ENCODE measurements at regions not wholly inside any gene's neighbourhood (a gene's known extent, or its start where the extent isn't known, plus 50 kb on each side); places are given as distances from the start of the nearest gene placed in this dataset.

DNA sequence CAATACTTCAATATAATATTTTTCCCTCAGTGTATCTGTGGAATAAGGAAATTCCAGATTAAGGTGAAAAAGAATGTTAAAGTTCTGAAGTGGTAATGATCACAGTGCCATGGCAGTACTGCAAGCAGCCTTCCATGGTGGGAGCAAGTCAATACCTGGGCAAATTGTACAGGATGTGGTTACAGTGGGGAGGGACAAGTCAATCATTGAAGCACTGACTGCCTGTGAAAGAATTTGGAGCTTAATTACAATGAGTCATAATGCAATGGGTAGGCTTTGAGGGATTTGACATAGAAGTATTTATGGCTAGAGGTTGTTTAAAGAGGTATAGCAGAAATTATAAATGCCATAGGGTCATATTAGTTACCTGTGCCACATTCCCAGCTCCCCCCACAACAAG, 786.5 kb upstream of the ACO1 start:
- H3K4me1 Mint-ChIP-seq = no peaks in the 10 kb centered on the region
- DNase-seq = peak in 1 of 2 donors; percentile 33
- H3K4me3 Mint-ChIP-seq = no peak overlapping the region
- Histone ChIP-seq H3K9me3 (ENCODE audit: control insufficient read depth, insufficient read depth, low read length) (no peaks in the 10 kb centered on the region), H3K4me1 (ENCODE audit: control insufficient read depth, insufficient read depth, low read length) (no peaks in the 10 kb centered on the region), H3K27me3 (ENCODE audit: control insufficient read depth, insufficient read depth, low read length) (no peaks in the 10 kb centered on the region), H3K27ac (ENCODE audit: low read length) (no peak overlapping the region), H3K4me3 (ENCODE audit: low read length) (no peak overlapping the region), H3K36me3 (ENCODE audit: control insufficient read depth, insufficient read depth, low read length) (no peaks in the 10 kb centered on the region)
- intact Hi-C loops (cut with micrococcal nuclease) = no loop called here
- TF ChIP-seq, protein P1, sequence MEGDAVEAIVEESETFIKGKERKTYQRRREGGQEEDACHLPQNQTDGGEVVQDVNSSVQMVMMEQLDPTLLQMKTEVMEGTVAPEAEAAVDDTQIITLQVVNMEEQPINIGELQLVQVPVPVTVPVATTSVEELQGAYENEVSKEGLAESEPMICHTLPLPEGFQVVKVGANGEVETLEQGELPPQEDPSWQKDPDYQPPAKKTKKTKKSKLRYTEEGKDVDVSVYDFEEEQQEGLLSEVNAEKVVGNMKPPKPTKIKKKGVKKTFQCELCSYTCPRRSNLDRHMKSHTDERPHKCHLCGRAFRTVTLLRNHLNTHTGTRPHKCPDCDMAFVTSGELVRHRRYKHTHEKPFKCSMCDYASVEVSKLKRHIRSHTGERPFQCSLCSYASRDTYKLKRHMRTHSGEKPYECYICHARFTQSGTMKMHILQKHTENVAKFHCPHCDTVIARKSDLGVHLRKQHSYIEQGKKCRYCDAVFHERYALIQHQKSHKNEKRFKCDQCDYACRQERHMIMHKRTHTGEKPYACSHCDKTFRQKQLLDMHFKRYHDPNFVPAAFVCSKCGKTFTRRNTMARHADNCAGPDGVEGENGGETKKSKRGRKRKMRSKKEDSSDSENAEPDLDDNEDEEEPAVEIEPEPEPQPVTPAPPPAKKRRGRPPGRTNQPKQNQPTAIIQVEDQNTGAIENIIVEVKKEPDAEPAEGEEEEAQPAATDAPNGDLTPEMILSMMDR (IDR thresholded peaks at IDR 0.05) = no peak
- no peak overlapping the region for H3K27ac Mint-ChIP-seq
- H3K36me3 Mint-ChIP-seq = no peaks in the 10 kb centered on the region
- no peaks in the 10 kb centered on the region for H3K27me3 Mint-ChIP-seq (ENCODE audit: low read depth in 2 of 2)
- no peak for ATAC-seq
- H3K9me3 Mint-ChIP-seq = peaks cover 0 to 5% of the 10 kb centered on the region in 2 donors

DNA sequence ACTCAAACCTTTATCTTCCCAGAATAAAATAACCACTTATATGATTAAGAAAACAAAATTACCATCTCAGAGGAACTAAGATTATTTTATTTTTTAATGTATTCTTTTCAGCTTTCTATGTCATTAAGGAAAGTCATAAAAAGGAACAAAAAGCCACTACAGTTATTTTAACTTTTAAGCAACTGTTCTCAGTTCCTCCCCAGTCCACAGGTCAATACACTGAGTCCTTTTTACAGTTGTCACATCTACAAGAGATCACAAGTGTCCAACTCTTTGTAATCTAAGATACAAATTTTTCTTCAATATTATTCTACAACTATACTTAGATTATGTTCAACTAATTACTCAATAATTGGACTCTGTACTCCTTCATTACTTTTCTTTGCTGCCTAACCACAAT, 782.8 kb upstream of the ACO1 start:
- H3K27me3 Mint-ChIP-seq (ENCODE audit: low read depth in 2 of 2) = no peaks in the 10 kb centered on the region
- Histone ChIP-seq H3K36me3 (ENCODE audit: control insufficient read depth, insufficient read depth, low read length) (no peaks in the 10 kb centered on the region), H3K27me3 (ENCODE audit: control insufficient read depth, insufficient read depth, low read length) (no peaks in the 10 kb centered on the region), H3K4me1 (ENCODE audit: control insufficient read depth, insufficient read depth, low read length) (no peaks in the 10 kb centered on the region), H3K4me3 (ENCODE audit: low read length) (no peak overlapping the region), H3K27ac (ENCODE audit: low read length) (no peak overlapping the region), H3K9me3 (ENCODE audit: control insufficient read depth, insufficient read depth, low read length) (no peaks in the 10 kb centered on the region)
- no peak overlapping the region for H3K4me3 Mint-ChIP-seq
- no peaks in the 10 kb centered on the region for H3K4me1 Mint-ChIP-seq
- H3K9me3 Mint-ChIP-seq = peaks cover 4 to 7% of the 10 kb centered on the region in 2 donors
- H3K27ac Mint-ChIP-seq = no peak overlapping the region
- no peaks in the 10 kb centered on the region for H3K36me3 Mint-ChIP-seq
- TF ChIP-seq, protein P1 (IDR thresholded peaks at IDR 0.05) = no peak
- DNase-seq = no peak
- intact Hi-C loops (cut with micrococcal nuclease) = no loop called here
- no peak for ATAC-seq

GRCh38 chr9:31604531-31604930, 779.9 kb upstream of the ACO1 start:
- Mint-ChIP-seq H3K27me3 (ENCODE audit: low read depth in 2 of 2) (no peaks in the 10 kb centered on the region), H3K4me1 (no peaks in the 10 kb centered on the region), H3K4me3 (no peak overlapping the region), H3K9me3 (peaks cover 10 to 11% of the 10 kb centered on the region in 2 donors), H3K27ac (no peak overlapping the region), H3K36me3 (no peaks in the 10 kb centered on the region)
- Histone ChIP-seq H3K4me1 (ENCODE audit: control insufficient read depth, insufficient read depth, low read length) (no peaks in the 10 kb centered on the region), H3K9me3 (ENCODE audit: control insufficient read depth, insufficient read depth, low read length) (no peaks in the 10 kb centered on the region), H3K27me3 (ENCODE audit: control insufficient read depth, insufficient read depth, low read length) (no peaks in the 10 kb centered on the region), H3K4me3 (ENCODE audit: low read length) (no peak overlapping the region), H3K27ac (ENCODE audit: low read length) (no peak overlapping the region), H3K36me3 (ENCODE audit: control insufficient read depth, insufficient read depth, low read length) (no peaks in the 10 kb centered on the region)
- no CpG with 5 or more reads among the region's 1 CpG for WGBS (ENCODE audit: insufficient coverage)
- intact Hi-C loops (cut with micrococcal nuclease) = no loop called here
- DNase-seq (no peak), ATAC-seq (no peak)
- TF ChIP-seq, protein P1 (IDR thresholded peaks at IDR 0.05) = no peak

DNA sequence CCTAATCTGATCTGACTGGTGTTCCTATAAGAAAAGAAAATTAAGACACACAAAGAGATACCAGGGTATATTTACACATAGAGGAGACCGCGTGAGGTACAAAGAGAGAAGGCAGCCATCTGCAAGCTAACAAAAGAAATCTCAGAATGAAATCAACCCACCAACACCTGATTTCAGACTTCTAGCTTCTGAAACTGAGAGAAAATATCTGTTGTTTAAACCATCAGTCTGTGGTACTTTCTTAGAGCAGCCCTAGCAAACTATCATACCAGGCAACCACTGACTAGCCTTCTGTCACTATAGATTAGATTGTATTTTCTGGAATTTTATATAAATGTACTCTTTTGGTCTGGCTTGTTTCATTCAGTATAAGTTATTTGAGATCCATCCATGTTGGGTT, 779.3 kb upstream of the ACO1 start:
- DNase-seq = no peak
- WGBS (ENCODE audit: insufficient coverage) = 100% methylated on average over 2 of the region's 2 CpGs

More for the DNA sequence above, 779.3 kb upstream of the ACO1 start:
- no peak overlapping the region for H3K27ac ChIP-seq (ENCODE audit: low read length)
- no peak overlapping the region for H3K4me3 ChIP-seq (ENCODE audit: low read length)
- intact Hi-C loops (cut with micrococcal nuclease) = no loop called here
- H3K27me3 ChIP-seq (ENCODE audit: control insufficient read depth, insufficient read depth, low read length) = no peaks in the 10 kb centered on the region
- no peaks in the 10 kb centered on the region for H3K36me3 ChIP-seq (ENCODE audit: control insufficient read depth, insufficient read depth, low read length)
- ATAC-seq = no peak
- Mint-ChIP-seq H3K36me3 (no peaks in the 10 kb centered on the region), H3K27me3 (ENCODE audit: low read depth in 2 of 2) (no peaks in the 10 kb centered on the region), H3K4me1 (no peaks in the 10 kb centered on the region), H3K9me3 (peaks cover 10 to 11% of the 10 kb centered on the region in 2 donors), H3K4me3 (no peak overlapping the region), H3K27ac (no peak overlapping the region)
- H3K4me1 ChIP-seq (ENCODE audit: control insufficient read depth, insufficient read depth, low read length) = no peaks in the 10 kb centered on the region
- TF ChIP-seq, protein P1 (IDR thresholded peaks at IDR 0.05) = no peak
- no peaks in the 10 kb centered on the region for H3K9me3 ChIP-seq (ENCODE audit: control insufficient read depth, insufficient read depth, low read length)
